ENCODE measurements at regions not wholly inside any gene's neighbourhood (a gene's known extent, or its start where the extent isn't known, plus 50 kb on each side); places are given as distances from the start of the nearest gene placed in this dataset.
"Not testable (repeated sequence)": the region's sequence is repeated elsewhere in the genome, so short reads cannot be mapped to it uniquely, and the experiment has no call there.

DNA sequence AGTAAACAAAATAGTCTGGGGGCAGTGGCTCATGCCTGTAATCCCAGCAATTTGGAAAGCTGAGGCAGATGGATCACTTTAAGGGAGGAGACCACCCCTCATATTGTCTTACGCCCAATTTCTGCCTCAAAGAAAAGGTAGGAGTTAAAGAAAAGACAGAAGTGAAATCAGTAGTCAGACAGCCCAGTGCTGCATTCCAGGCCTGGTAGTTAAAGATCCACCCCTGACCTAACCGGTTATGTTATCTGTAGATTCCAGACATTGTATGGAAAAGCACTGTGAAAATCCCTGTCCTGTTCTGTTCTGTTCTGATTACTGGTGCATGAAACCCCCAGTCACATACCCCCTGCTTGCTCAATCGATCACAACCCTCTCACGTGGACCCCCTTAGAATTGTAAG lies 1285.1 kb downstream of the NSUN3 start:
- H3K9me3 ChIP-seq (ENCODE audit: control extremely low read depth in 1 of 5, control insufficient read depth in 4 of 5, insufficient read depth in 2 of 5, low read depth in 1 of 5, low read length in 4 of 5); H3K27ac ChIP-seq (ENCODE audit: insufficient read depth in 1 of 2, low read depth in 1 of 2, low read length in 2 of 2, poor library complexity in 1 of 2, severe bottlenecking in 2 of 2); H3K36me3 ChIP-seq (ENCODE audit: control insufficient read depth in 4 of 4, insufficient read depth in 4 of 4, low read length in 3 of 4); H3K4me1 ChIP-seq (ENCODE audit: control extremely low read depth in 1 of 4, control insufficient read depth in 4 of 4, insufficient read depth in 4 of 4, low read length in 3 of 4); POLR2A ChIA-PET; CTCF ChIA-PET; H3K4me3 ChIP-seq (ENCODE audit: control insufficient read depth in 1 of 7, extremely low read depth in 1 of 7, insufficient read depth in 4 of 7, low read depth in 2 of 7, low read length in 6 of 7); H3K27me3 ChIP-seq (replicated peaks in 2 of 5; ENCODE audit: control insufficient read depth in 4 of 5, insufficient read depth in 5 of 5, low read length in 4 of 5); DNase-seq: not testable (repeated sequence)
- WGBS (ENCODE audit: insufficient coverage) = 94% methylated on average over 2 of the region's 4 CpGs

DNA sequence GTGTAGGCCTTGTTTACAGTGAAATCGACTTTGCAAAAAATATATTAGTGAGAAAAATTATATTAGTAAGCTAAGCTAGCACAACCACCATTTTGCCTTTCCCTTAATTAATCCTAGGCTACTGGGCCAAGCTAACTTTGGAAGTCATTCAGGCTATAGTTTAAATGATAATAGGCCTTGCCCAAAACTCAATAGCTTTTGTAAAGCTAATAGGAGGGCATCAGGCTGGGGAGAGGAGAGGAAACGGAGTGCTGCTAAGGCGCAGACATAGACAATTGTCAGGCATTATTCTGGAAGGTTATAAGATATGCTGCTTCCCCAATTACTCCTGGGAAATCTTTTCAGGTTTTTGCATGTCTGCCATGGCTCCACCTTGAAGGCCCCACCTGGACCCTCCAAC lies 1286.0 kb downstream of the NSUN3 start:
- Histone ChIP-seq H3K27me3 (replicated peaks in 2 of 5; ENCODE audit: control insufficient read depth in 4 of 5, insufficient read depth in 5 of 5, low read length in 4 of 5) (no peaks in the 10 kb centered on the region), H3K27ac (ENCODE audit: insufficient read depth in 1 of 2, low read depth in 1 of 2, low read length in 2 of 2, poor library complexity in 1 of 2, severe bottlenecking in 2 of 2) (no peak overlapping the region), H3K9me3 (ENCODE audit: control extremely low read depth in 1 of 5, control insufficient read depth in 4 of 5, insufficient read depth in 2 of 5, low read depth in 1 of 5, low read length in 4 of 5) (no peaks in the 10 kb centered on the region), H3K4me3 (ENCODE audit: control insufficient read depth in 1 of 7, extremely low read depth in 1 of 7, insufficient read depth in 4 of 7, low read depth in 2 of 7, low read length in 6 of 7) (no peak overlapping the region), H3K4me1 (ENCODE audit: control extremely low read depth in 1 of 4, control insufficient read depth in 4 of 4, insufficient read depth in 4 of 4, low read length in 3 of 4) (no peaks in the 10 kb centered on the region), H3K36me3 (ENCODE audit: control insufficient read depth in 4 of 4, insufficient read depth in 4 of 4, low read length in 3 of 4) (no peaks in the 10 kb centered on the region)
- ChIA-PET CTCF (no interaction called here), POLR2A (no interaction called here)
- WGBS (ENCODE audit: insufficient coverage) = 100% methylated on average over 2 of the region's 3 CpGs
- no peak for DNase-seq

DNA sequence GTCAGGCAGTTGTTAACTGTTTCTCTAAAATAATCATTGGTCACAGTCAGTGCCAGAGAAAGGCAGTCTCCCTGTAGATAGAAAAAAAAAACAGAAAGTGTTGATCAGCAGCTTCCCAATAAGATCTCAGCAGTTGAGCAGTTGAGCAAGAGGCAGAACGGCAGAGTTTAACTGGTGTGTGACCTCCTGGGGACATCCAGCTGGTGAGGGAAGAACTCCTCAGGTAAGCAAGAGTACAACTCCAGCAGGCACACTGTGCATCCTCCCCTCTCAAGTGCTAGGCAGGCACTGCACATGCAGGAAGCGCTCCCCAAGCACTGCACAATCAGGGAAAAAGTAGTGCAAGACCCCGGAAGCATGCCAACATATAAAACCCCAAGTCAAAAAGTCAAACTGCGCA lies 1287.2 kb downstream of the NSUN3 start:
- Histone ChIP-seq H3K4me1 (ENCODE audit: control extremely low read depth in 1 of 4, control insufficient read depth in 4 of 4, insufficient read depth in 4 of 4, low read length in 3 of 4) (no peaks in the 10 kb centered on the region), H3K4me3 (ENCODE audit: control insufficient read depth in 1 of 7, extremely low read depth in 1 of 7, insufficient read depth in 4 of 7, low read depth in 2 of 7, low read length in 6 of 7) (no peak overlapping the region), H3K27me3 (replicated peaks in 2 of 5; ENCODE audit: control insufficient read depth in 4 of 5, insufficient read depth in 5 of 5, low read length in 4 of 5) (no peaks in the 10 kb centered on the region), H3K36me3 (ENCODE audit: control insufficient read depth in 4 of 4, insufficient read depth in 4 of 4, low read length in 3 of 4) (no peaks in the 10 kb centered on the region), H3K9me3 (ENCODE audit: control extremely low read depth in 1 of 5, control insufficient read depth in 4 of 5, insufficient read depth in 2 of 5, low read depth in 1 of 5, low read length in 4 of 5) (no peaks in the 10 kb centered on the region), H3K27ac (ENCODE audit: insufficient read depth in 1 of 2, low read depth in 1 of 2, low read length in 2 of 2, poor library complexity in 1 of 2, severe bottlenecking in 2 of 2) (no peak overlapping the region)
- POLR2A ChIA-PET = no interaction called here
- WGBS (ENCODE audit: insufficient coverage) = 97% methylated on average over 4 of the region's 4 CpGs
- CTCF ChIA-PET = no interaction called here
- DNase-seq = no peak

DNA sequence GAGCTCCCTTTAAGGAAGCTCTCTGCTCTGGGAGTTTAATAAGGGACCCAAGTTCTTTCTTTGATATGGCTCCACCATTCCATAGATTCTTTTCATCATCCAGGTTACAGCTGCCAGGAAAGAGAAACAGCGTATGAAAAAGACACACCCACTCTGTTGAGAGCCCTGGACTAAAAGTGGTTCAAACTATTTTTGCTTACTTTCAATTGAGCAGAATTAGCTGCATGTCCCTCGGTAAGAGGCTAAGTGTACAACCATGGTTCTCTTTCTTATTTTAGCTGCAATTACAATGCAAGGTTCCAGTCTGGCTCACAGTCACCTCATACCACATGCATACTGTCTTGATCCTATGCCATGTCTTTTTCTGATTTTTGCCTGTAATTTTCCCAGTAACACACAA lies 1288.3 kb downstream of the NSUN3 start:
- POLR2A ChIA-PET = no interaction called here
- Histone ChIP-seq H3K4me3 (ENCODE audit: control insufficient read depth in 1 of 7, extremely low read depth in 1 of 7, insufficient read depth in 4 of 7, low read depth in 2 of 7, low read length in 6 of 7) (no peak overlapping the region), H3K27me3 (replicated peaks in 2 of 5; ENCODE audit: control insufficient read depth in 4 of 5, insufficient read depth in 5 of 5, low read length in 4 of 5) (no peaks in the 10 kb centered on the region), H3K27ac (ENCODE audit: insufficient read depth in 1 of 2, low read depth in 1 of 2, low read length in 2 of 2, poor library complexity in 1 of 2, severe bottlenecking in 2 of 2) (no peak overlapping the region), H3K9me3 (ENCODE audit: control extremely low read depth in 1 of 5, control insufficient read depth in 4 of 5, insufficient read depth in 2 of 5, low read depth in 1 of 5, low read length in 4 of 5) (no peaks in the 10 kb centered on the region), H3K36me3 (ENCODE audit: control insufficient read depth in 4 of 4, insufficient read depth in 4 of 4, low read length in 3 of 4) (no peaks in the 10 kb centered on the region), H3K4me1 (ENCODE audit: control extremely low read depth in 1 of 4, control insufficient read depth in 4 of 4, insufficient read depth in 4 of 4, low read length in 3 of 4) (no peaks in the 10 kb centered on the region)
- CTCF ChIA-PET = no interaction called here
- no peak for DNase-seq
- WGBS (ENCODE audit: insufficient coverage) = 89% methylated on average over 2 of the region's 2 CpGs

DNA sequence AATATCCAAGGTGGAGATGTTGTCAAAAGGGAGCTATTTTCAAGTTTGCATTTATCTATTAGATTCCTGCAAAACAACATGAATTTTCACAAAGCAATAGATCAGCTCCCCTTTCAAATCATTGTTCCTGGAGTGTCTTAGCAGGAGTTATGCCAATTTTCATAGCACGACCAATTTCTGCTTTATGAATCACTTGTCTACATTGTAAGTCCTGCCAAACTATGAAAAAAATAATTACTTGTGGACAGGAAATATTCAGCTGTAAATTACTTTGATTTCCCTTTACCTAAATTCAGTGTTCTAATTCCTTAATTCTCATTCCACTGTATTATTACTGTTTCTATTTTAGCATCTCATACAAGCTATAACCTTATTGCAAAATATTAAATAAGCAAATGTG lies 1289.6 kb downstream of the NSUN3 start:
- H3K36me3 ChIP-seq (ENCODE audit: control insufficient read depth in 4 of 4, insufficient read depth in 4 of 4, low read length in 3 of 4) = no peaks in the 10 kb centered on the region
- DNase-seq = no peak
- CTCF ChIA-PET = no interaction called here
- H3K4me1 ChIP-seq (ENCODE audit: control extremely low read depth in 1 of 4, control insufficient read depth in 4 of 4, insufficient read depth in 4 of 4, low read length in 3 of 4) = no peaks in the 10 kb centered on the region
- no peaks in the 10 kb centered on the region for H3K27me3 ChIP-seq (replicated peaks in 2 of 5; ENCODE audit: control insufficient read depth in 4 of 5, insufficient read depth in 5 of 5, low read length in 4 of 5)
- POLR2A ChIA-PET = no interaction called here
- H3K9me3 ChIP-seq (ENCODE audit: control extremely low read depth in 1 of 5, control insufficient read depth in 4 of 5, insufficient read depth in 2 of 5, low read depth in 1 of 5, low read length in 4 of 5) = no peaks in the 10 kb centered on the region
- no peak overlapping the region for H3K4me3 ChIP-seq (ENCODE audit: control insufficient read depth in 1 of 7, extremely low read depth in 1 of 7, insufficient read depth in 4 of 7, low read depth in 2 of 7, low read length in 6 of 7)
- no peak overlapping the region for H3K27ac ChIP-seq (ENCODE audit: insufficient read depth in 1 of 2, low read depth in 1 of 2, low read length in 2 of 2, poor library complexity in 1 of 2, severe bottlenecking in 2 of 2)
- no CpG with 5 or more reads among the region's 1 CpG for WGBS (ENCODE audit: insufficient coverage)

DNA sequence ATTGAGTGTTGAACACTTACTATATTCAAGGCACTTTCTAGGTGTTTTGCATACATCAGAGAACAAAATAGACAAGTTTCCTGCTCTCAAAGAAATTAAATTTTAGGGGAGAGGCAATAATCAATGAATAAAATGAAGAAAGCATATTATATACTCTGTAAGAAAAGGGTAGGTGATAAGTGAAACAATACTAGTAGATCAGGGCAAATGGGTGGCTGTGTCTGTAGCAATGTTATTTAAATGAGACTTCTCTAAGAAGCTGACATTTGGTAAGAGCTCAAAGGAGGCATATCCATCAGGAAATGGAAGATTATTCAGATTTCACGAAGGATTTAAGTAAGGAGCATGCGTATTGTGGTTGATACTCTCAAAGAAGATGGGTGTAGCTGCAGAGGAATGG lies 1291.6 kb downstream of the NSUN3 start:
- WGBS (ENCODE audit: insufficient coverage) = 83% methylated on average over 2 of the region's 2 CpGs
- Histone ChIP-seq H3K27ac (ENCODE audit: insufficient read depth in 1 of 2, low read depth in 1 of 2, low read length in 2 of 2, poor library complexity in 1 of 2, severe bottlenecking in 2 of 2) (no peak overlapping the region), H3K9me3 (ENCODE audit: control extremely low read depth in 1 of 5, control insufficient read depth in 4 of 5, insufficient read depth in 2 of 5, low read depth in 1 of 5, low read length in 4 of 5) (no peaks in the 10 kb centered on the region), H3K36me3 (ENCODE audit: control insufficient read depth in 4 of 4, insufficient read depth in 4 of 4, low read length in 3 of 4) (no peaks in the 10 kb centered on the region), H3K27me3 (replicated peaks in 2 of 5; ENCODE audit: control insufficient read depth in 4 of 5, insufficient read depth in 5 of 5, low read length in 4 of 5) (no peaks in the 10 kb centered on the region), H3K4me1 (ENCODE audit: control extremely low read depth in 1 of 4, control insufficient read depth in 4 of 4, insufficient read depth in 4 of 4, low read length in 3 of 4) (no peaks in the 10 kb centered on the region), H3K4me3 (ENCODE audit: control insufficient read depth in 1 of 7, extremely low read depth in 1 of 7, insufficient read depth in 4 of 7, low read depth in 2 of 7, low read length in 6 of 7) (no peak overlapping the region)
- CTCF ChIA-PET = no interaction called here
- POLR2A ChIA-PET = no interaction called here
- DNase-seq = no peak

DNA sequence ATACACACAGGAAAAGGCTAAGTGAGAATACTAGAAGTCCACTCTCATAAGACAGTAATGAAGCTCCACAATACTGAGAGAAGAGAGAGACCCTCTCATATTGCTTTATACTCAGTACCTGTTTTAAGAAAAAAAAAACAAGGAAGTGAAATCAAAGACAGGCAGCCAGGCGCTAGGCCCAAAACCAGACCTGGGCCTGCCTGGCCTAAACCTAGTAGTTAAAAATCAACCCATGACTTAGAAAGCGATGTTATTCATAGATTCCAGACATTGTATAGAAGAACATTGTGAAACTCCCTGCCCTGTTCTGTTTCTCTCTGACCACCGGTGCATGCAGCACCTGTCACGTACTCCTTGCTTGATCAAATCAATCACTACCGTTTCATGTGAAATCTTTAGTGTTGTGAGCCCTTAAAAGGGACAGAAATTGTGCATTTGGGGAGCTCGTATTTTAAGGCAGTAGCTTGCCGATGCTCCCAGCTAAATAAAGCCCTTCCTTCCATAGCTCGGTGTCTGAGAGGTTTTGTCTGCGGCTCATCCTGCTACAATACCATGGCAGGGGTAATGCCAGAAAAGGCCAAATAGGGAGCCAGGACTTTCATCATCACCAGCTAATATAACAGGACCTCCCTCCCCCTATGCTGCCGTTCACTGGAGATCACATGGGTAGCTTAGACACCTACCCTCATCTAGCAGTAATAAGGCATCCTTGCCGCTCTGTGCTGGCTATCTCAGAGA lies 1294.1 kb downstream of the NSUN3 start:
- no peaks in the 10 kb centered on the region for H3K9me3 ChIP-seq (ENCODE audit: control extremely low read depth in 1 of 5, control insufficient read depth in 4 of 5, insufficient read depth in 2 of 5, low read depth in 1 of 5, low read length in 4 of 5)
- ChIA-PET CTCF (no interaction called here), POLR2A (no interaction called here)
- no peaks in the 10 kb centered on the region for H3K36me3 ChIP-seq (ENCODE audit: control insufficient read depth in 4 of 4, insufficient read depth in 4 of 4, low read length in 3 of 4)
- no peak for DNase-seq
- H3K4me3 ChIP-seq (ENCODE audit: control insufficient read depth in 1 of 7, extremely low read depth in 1 of 7, insufficient read depth in 4 of 7, low read depth in 2 of 7, low read length in 6 of 7) = no peak overlapping the region
- H3K27ac ChIP-seq (ENCODE audit: insufficient read depth in 1 of 2, low read depth in 1 of 2, low read length in 2 of 2, poor library complexity in 1 of 2, severe bottlenecking in 2 of 2) = no peak overlapping the region
- no peaks in the 10 kb centered on the region for H3K27me3 ChIP-seq (replicated peaks in 2 of 5; ENCODE audit: control insufficient read depth in 4 of 5, insufficient read depth in 5 of 5, low read length in 4 of 5)
- no peaks in the 10 kb centered on the region for H3K4me1 ChIP-seq (ENCODE audit: control extremely low read depth in 1 of 4, control insufficient read depth in 4 of 4, insufficient read depth in 4 of 4, low read length in 3 of 4)
- WGBS (ENCODE audit: insufficient coverage) = 96% methylated on average over 10 of the region's 11 CpGs
